Activated CD4-positive, alpha-beta memory T cell treated with anti-CD3 and anti-CD28 coated beads, Interleukin-2, amount 10 ng/mL, durations not matched to agents 7 days and 5 days (primary cell): ENCODE measurements at regions not wholly inside any gene's neighbourhood (a gene's known extent, or its start where the extent isn't known, plus 50 kb on each side); places are given as distances from the start of the nearest gene placed in this dataset.
"Not testable (repeated sequence)": the region's sequence is repeated elsewhere in the genome, so short reads cannot be mapped to it uniquely, and the experiment has no call there.

Experiments used
- CTCF ChIA-PET: fragments of 350-600 bp; sonication (Branson Sonifier 250); formaldehyde crosslinking; loops from one replicate; lab custom pipeline; 2021; ENCODE audit warnings: antibody characterized with exemption, inconsistent platforms; lab: Charles Lee
- POLR2A ChIA-PET: fragments of 350-600 bp; sonication (Branson Sonifier 250); formaldehyde crosslinking; loops from one replicate; lab custom pipeline; 2021; ENCODE audit warnings: antibody characterized with exemption; lab: Charles Lee
- DNase-seq: peaks from one replicate; pipeline ENCODE4 v3.0.0-alpha.2; 2020
- H3K27ac Mint-ChIP-seq: one replicate; pipeline ENCODE4 v1.8.0; 2021; ENCODE audit warnings: mild to moderate bottlenecking, mixed read lengths
- H3K27me3 Mint-ChIP-seq: one replicate; pipeline ENCODE4 v1.8.0; 2021; ENCODE audit warnings: mixed read lengths
- H3K36me3 Mint-ChIP-seq: one replicate; pipeline ENCODE4 v1.8.0; 2021; ENCODE audit warnings: low read depth, mixed read lengths
- H3K4me1 Mint-ChIP-seq: one replicate; pipeline ENCODE4 v1.8.0; 2021; ENCODE audit warnings: mixed read lengths
- H3K4me3 Mint-ChIP-seq: one replicate; pipeline ENCODE4 v1.8.0; 2021; ENCODE audit warnings: mild to moderate bottlenecking, mixed read lengths
- H3K9me3 Mint-ChIP-seq: one replicate; pipeline ENCODE4 v1.8.0; 2021; ENCODE audit warnings: mixed read lengths

GRCh38 chr12:124087266-124088051, 114.4 kb downstream of the ZNF664 start:
- no peak overlapping the region for H3K4me3 Mint-ChIP-seq
- H3K9me3 Mint-ChIP-seq, result no peaks in the 10 kb centered on the region
- DNase-seq, result no peak
- H3K4me1 Mint-ChIP-seq, result no peaks in the 10 kb centered on the region
- no peaks in the 10 kb centered on the region for H3K36me3 Mint-ChIP-seq
- no peak overlapping the region for H3K27ac Mint-ChIP-seq
- POLR2A ChIA-PET, result no interaction called here
- CTCF ChIA-PET, result no interaction called here
- no peaks in the 10 kb centered on the region for H3K27me3 Mint-ChIP-seq

GRCh38 chr12:124088217-124088907, 115.3 kb downstream of the ZNF664 start:
- Mint-ChIP-seq H3K27ac (no peak overlapping the region), H3K4me1 (no peaks in the 10 kb centered on the region), H3K36me3 (no peaks in the 10 kb centered on the region), H3K9me3 (no peaks in the 10 kb centered on the region), H3K27me3 (no peaks in the 10 kb centered on the region), H3K4me3 (no peak overlapping the region)
- CTCF ChIA-PET, result no interaction called here
- POLR2A ChIA-PET, result no interaction called here
- no peak for DNase-seq

- CTCF ChIA-PET, H3K4me3 Mint-ChIP-seq, POLR2A ChIA-PET, H3K4me1 Mint-ChIP-seq, H3K27ac Mint-ChIP-seq, H3K9me3 Mint-ChIP-seq, DNase-seq, H3K36me3 Mint-ChIP-seq, H3K27me3 Mint-ChIP-seq: not testable (repeated sequence)
Observed at GRCh38 chr12:124089181-124089914, 116.3 kb downstream of the ZNF664 start.

GRCh38 chr12:124091835-124092234, 118.8 kb downstream of the ZNF664 start:
- POLR2A ChIA-PET, result no interaction called here
- H3K27ac Mint-ChIP-seq, result no peak overlapping the region
- H3K9me3 Mint-ChIP-seq, result no peaks in the 10 kb centered on the region
- H3K27me3 Mint-ChIP-seq, result no peaks in the 10 kb centered on the region
- CTCF ChIA-PET, result no interaction called here
- DNase-seq, result no peak
- H3K36me3 Mint-ChIP-seq, result no peaks in the 10 kb centered on the region
- H3K4me3 Mint-ChIP-seq, result no peak overlapping the region
- no peaks in the 10 kb centered on the region for H3K4me1 Mint-ChIP-seq

- POLR2A ChIA-PET, H3K4me3 Mint-ChIP-seq, DNase-seq, H3K27ac Mint-ChIP-seq, H3K27me3 Mint-ChIP-seq, H3K36me3 Mint-ChIP-seq, CTCF ChIA-PET, H3K4me1 Mint-ChIP-seq, H3K9me3 Mint-ChIP-seq: not testable (repeated sequence)
Observed at GRCh38 chr12:124092532-124092931, 119.5 kb downstream of the ZNF664 start.

- no peaks in the 10 kb centered on the region for H3K36me3 Mint-ChIP-seq
- no peaks in the 10 kb centered on the region for H3K4me1 Mint-ChIP-seq
- POLR2A ChIA-PET, result no interaction called here
- H3K27me3 Mint-ChIP-seq, result no peaks in the 10 kb centered on the region
- no peak overlapping the region for H3K27ac Mint-ChIP-seq
- H3K9me3 Mint-ChIP-seq, result no peaks in the 10 kb centered on the region
- H3K4me3 Mint-ChIP-seq, result no peak overlapping the region
- CTCF ChIA-PET, result no interaction called here
- no peak for DNase-seq
Observed at GRCh38 chr12:124093297-124093696, 120.3 kb downstream of the ZNF664 start.

GRCh38 chr12:124094188-124094587, 121.2 kb downstream of the ZNF664 start:
- ChIA-PET POLR2A (no interaction called here), CTCF (no interaction called here)
- Mint-ChIP-seq H3K36me3 (no peaks in the 10 kb centered on the region), H3K27ac (no peak overlapping the region), H3K9me3 (no peaks in the 10 kb centered on the region), H3K27me3 (no peaks in the 10 kb centered on the region), H3K4me1 (no peaks in the 10 kb centered on the region), H3K4me3 (no peak overlapping the region)
- DNase-seq, result no peak

- ChIA-PET POLR2A (no interaction called here), CTCF (no interaction called here)
- DNase-seq, result no peak
- Mint-ChIP-seq H3K4me3 (no peak overlapping the region), H3K4me1 (no peaks in the 10 kb centered on the region), H3K27me3 (no peaks in the 10 kb centered on the region), H3K36me3 (no peaks in the 10 kb centered on the region), H3K27ac (no peak overlapping the region), H3K9me3 (no peaks in the 10 kb centered on the region)
Observed at GRCh38 chr12:124094733-124095132, 121.7 kb downstream of the ZNF664 start.

- H3K4me3 Mint-ChIP-seq, result no peak overlapping the region
- DNase-seq, result no peak
- H3K9me3 Mint-ChIP-seq, result no peaks in the 10 kb centered on the region
- no peaks in the 10 kb centered on the region for H3K4me1 Mint-ChIP-seq
- CTCF ChIA-PET, result no interaction called here
- H3K27ac Mint-ChIP-seq, result no peak overlapping the region
- H3K27me3 Mint-ChIP-seq, result no peaks in the 10 kb centered on the region
- POLR2A ChIA-PET, result no interaction called here
- no peaks in the 10 kb centered on the region for H3K36me3 Mint-ChIP-seq
Observed at GRCh38 chr12:124096109-124096508, 123.1 kb downstream of the ZNF664 start.

GRCh38 chr12:124096869-124097434, 123.9 kb downstream of the ZNF664 start:
- Mint-ChIP-seq H3K4me1 (no peaks in the 10 kb centered on the region), H3K27me3 (no peaks in the 10 kb centered on the region), H3K27ac (no peak overlapping the region), H3K4me3 (no peak overlapping the region), H3K9me3 (no peaks in the 10 kb centered on the region), H3K36me3 (no peaks in the 10 kb centered on the region)
- ChIA-PET CTCF (no interaction called here), POLR2A (no interaction called here)
- DNase-seq, result no peak

- ChIA-PET POLR2A (no interaction called here), CTCF (no interaction called here)
- no peaks in the 10 kb centered on the region for H3K27me3 Mint-ChIP-seq
- H3K36me3 Mint-ChIP-seq, result no peaks in the 10 kb centered on the region
- no peaks in the 10 kb centered on the region for H3K9me3 Mint-ChIP-seq
- H3K27ac Mint-ChIP-seq, result no peak overlapping the region
- H3K4me1 Mint-ChIP-seq, result no peaks in the 10 kb centered on the region
- DNase-seq, result no peak
- H3K4me3 Mint-ChIP-seq, result no peak overlapping the region
Observed at GRCh38 chr12:124097701-124098100, 124.7 kb downstream of the ZNF664 start.

GRCh38 chr12:124098101-124098757, 125.2 kb downstream of the ZNF664 start:
- no peaks in the 10 kb centered on the region for H3K27me3 Mint-ChIP-seq
- ChIA-PET CTCF (no interaction called here), POLR2A (no interaction called here)
- no peak overlapping the region for H3K27ac Mint-ChIP-seq
- no peaks in the 10 kb centered on the region for H3K9me3 Mint-ChIP-seq
- no peak for DNase-seq
- no peak overlapping the region for H3K4me3 Mint-ChIP-seq
- H3K4me1 Mint-ChIP-seq, result no peaks in the 10 kb centered on the region
- no peaks in the 10 kb centered on the region for H3K36me3 Mint-ChIP-seq

- Mint-ChIP-seq H3K27me3 (no peaks in the 10 kb centered on the region), H3K4me1 (no peaks in the 10 kb centered on the region), H3K27ac (no peak overlapping the region), H3K9me3 (no peaks in the 10 kb centered on the region), H3K4me3 (no peak overlapping the region), H3K36me3 (no peaks in the 10 kb centered on the region)
- no peak for DNase-seq
- ChIA-PET CTCF (no interaction called here), POLR2A (no interaction called here)
Observed at GRCh38 chr12:124098887-124099286, 125.9 kb downstream of the ZNF664 start.
